H1 (cell line): ENCODE measurements at regions not wholly inside any gene's neighbourhood (a gene's known extent, or its start where the extent isn't known, plus 50 kb on each side); places are given as distances from the start of the nearest gene placed in this dataset.

Experiments
- CTCF ChIA-PET: fragments of 300-600 bp; sonication (Branson Sonifier 250); formaldehyde crosslinking; loops from one replicate; lab custom pipeline; 2021; ENCODE audit not compliant: partially characterized antibody; lab: Charles Lee
- POLR2A ChIA-PET: fragments of 300-600 bp; sonication (Branson Sonifier 250); formaldehyde crosslinking; loops from one replicate; lab custom pipeline; 2021; ENCODE audit warnings: inconsistent platforms; ENCODE audit not compliant: partially characterized antibody; lab: Charles Lee
- DNase-seq, 2 experiments: peaks; one replicate each; pipeline versions ENCODE4 v3.0.0 to v3.0.0-alpha.2; 2010 to 2022; ENCODE audit warnings: low spot score in 2 of 2, low read depth in 1 of 2, mixed read lengths in 1 of 2
- FAIRE-seq: peaks from 2 replicates; lab custom pipeline; 2011; peaks lifted over from hg19 to GRCh38; lab: Jason Lieb, UNC
- H2AFZ ChIP-seq: 2 replicates; pipeline ENCODE4 v1.8.1; 2012; ENCODE audit warnings: low read length, inconsistent platforms
- H2AK5ac ChIP-seq: 2 replicates; pipeline ENCODE4 v1.6.1; 2013; ENCODE audit warnings: low read depth, low read length
- H2BK120ac ChIP-seq: replicated peaks from 2 replicates; pipeline ENCODE3; 2013; ENCODE audit warnings: low read depth, low read length, inconsistent platforms
- H2BK12ac ChIP-seq: 2 replicates; pipeline ENCODE4 v1.6.1; 2013; ENCODE audit warnings: low read depth, low read length
- H2BK15ac ChIP-seq: 2 replicates; pipeline ENCODE4 v1.6.1; 2013; ENCODE audit warnings: low read length
- H2BK20ac ChIP-seq: 2 replicates; pipeline ENCODE4 v1.6.1; 2013; ENCODE audit warnings: low read length
- H2BK5ac ChIP-seq: 2 replicates; pipeline ENCODE4 v1.6.1; 2013; ENCODE audit warnings: low read depth, low read length
- H3K14ac ChIP-seq: 2 replicates; pipeline ENCODE4 v1.6.1; 2013; ENCODE audit warnings: inconsistent platforms; ENCODE audit not compliant: insufficient read length
- H3K18ac ChIP-seq: 2 replicates; pipeline ENCODE4 v1.6.1; 2013; ENCODE audit warnings: low read length; ENCODE audit errors: extremely low read depth
- H3K23ac ChIP-seq: 2 replicates; pipeline ENCODE4 v1.6.1; 2013; ENCODE audit warnings: inconsistent platforms; ENCODE audit not compliant: insufficient read length
- H3K23me2 ChIP-seq: 2 replicates; pipeline ENCODE4 v1.6.1; 2013; ENCODE audit warnings: low read depth, low read length
- H3K27ac ChIP-seq: 2 replicates; pipeline ENCODE4 v1.6.1; 2011; ENCODE audit warnings: low read depth, low read length, inconsistent platforms
- H3K27me3 ChIP-seq, 4 experiments: replicated peaks in 1 of 4; 1 replicate in 1 of 4; 2 replicates in 3 of 4; pipeline versions ENCODE4 v1.6.1 to v1.8.1; 2011 to 2013; ENCODE audit warnings: low read length in 3 of 4, mild to moderate bottlenecking in 3 of 4, inconsistent platforms in 2 of 4, mixed read lengths in 2 of 4, moderate library complexity in 1 of 4; ENCODE audit not compliant: control insufficient read depth in 3 of 4, insufficient read depth in 3 of 4; ENCODE audit errors: extremely low read depth in 1 of 4
- H3K36me3 ChIP-seq, 4 experiments: 2 replicates each; pipeline versions ENCODE4 v1.6.1 to v1.8.1; 2011 to 2013; ENCODE audit warnings: mild to moderate bottlenecking in 4 of 4, low read length in 3 of 4, moderate library complexity in 2 of 4, control low read depth in 1 of 4, inconsistent platforms in 1 of 4; ENCODE audit not compliant: insufficient read depth in 4 of 4, control insufficient read depth in 2 of 4
- H3K4ac ChIP-seq: replicated peaks from 2 replicates; pipeline ENCODE3; 2013; ENCODE audit warnings: low read length, low read depth, mixed read lengths, inconsistent platforms; ENCODE audit not compliant: insufficient read length
- H3K4me1 ChIP-seq, 4 experiments: replicated peaks in 1 of 4; 1 replicate in 1 of 4; 2 replicates in 3 of 4; pipeline versions ENCODE4 v1.6.1 to v1.8.1; 2011 to 2013; ENCODE audit warnings: low read length in 3 of 4, inconsistent platforms in 2 of 4, mixed read lengths in 1 of 4; ENCODE audit not compliant: insufficient read depth in 4 of 4, control insufficient read depth in 3 of 4
- H3K4me2 ChIP-seq, 2 experiments: 2 replicates each; pipeline versions ENCODE4 v1.6.1 to v1.8.1; 2011 to 2013; ENCODE audit warnings: low read depth in 2 of 2, low read length in 2 of 2, control low read depth in 1 of 2, inconsistent platforms in 1 of 2, mild to moderate bottlenecking in 1 of 2; ENCODE audit not compliant: insufficient read depth in 1 of 2
- H3K4me3 ChIP-seq, 4 experiments: fragments of 200-600, 300-600 bp in 1 of 4; sonication (generic), shearing (Covaris generic), sonication (Bioruptor Twin) in 1 of 4; 2 replicates each; pipeline versions ENCODE4 v1.5.1 to v1.8.1; 2011 to 2016; ENCODE audit warnings: low read length in 4 of 4, low read depth in 3 of 4, control low read depth in 2 of 4, inconsistent platforms in 2 of 4, mild to moderate bottlenecking in 2 of 4, mixed read lengths in 1 of 4, moderate library complexity in 1 of 4; ENCODE audit not compliant: insufficient read depth in 2 of 4; ENCODE audit errors: extremely low read depth in 1 of 4
- H3K56ac ChIP-seq: replicated peaks from 2 replicates; pipeline ENCODE3; 2013; ENCODE audit warnings: low read depth, mild to moderate bottlenecking, mixed read lengths, low read length, inconsistent platforms; ENCODE audit not compliant: insufficient read length
- H3K79me1 ChIP-seq: 2 replicates; pipeline ENCODE4 v1.6.1; 2013; ENCODE audit warnings: low read depth, low read length, control low read depth
- H3K79me2 ChIP-seq, 2 experiments: 2 replicates each; pipeline versions ENCODE4 v1.6.1 to v1.8.1; 2012 to 2013; ENCODE audit warnings: low read length in 2 of 2, mild to moderate bottlenecking in 2 of 2, inconsistent platforms in 1 of 2; ENCODE audit not compliant: insufficient read depth in 2 of 2, control insufficient read depth in 1 of 2
- H3K9ac ChIP-seq, 4 experiments: replicated peaks in 1 of 4; 1 replicate in 1 of 4; 2 replicates in 3 of 4; pipeline versions ENCODE4 v1.6.1 to v1.8.1; 2011 to 2013; ENCODE audit warnings: low read depth in 3 of 4, low read length in 3 of 4, control low read depth in 2 of 4, mild to moderate bottlenecking in 2 of 4, moderate library complexity in 2 of 4, inconsistent platforms in 1 of 4; ENCODE audit errors: extremely low read depth in 1 of 4
- H3K9me3 ChIP-seq, 2 experiments: 2 replicates each; pipeline versions ENCODE4 v1.6.1 to v1.8.1; 2012 to 2013; ENCODE audit warnings: mild to moderate bottlenecking in 2 of 2, moderate library complexity in 2 of 2, control low read depth in 1 of 2, inconsistent platforms in 1 of 2, low read depth in 1 of 2, low read length in 1 of 2, mixed read lengths in 1 of 2; ENCODE audit not compliant: insufficient read depth in 2 of 2
- H4K20me1 ChIP-seq, 2 experiments: replicated peaks in 1 of 2; 2 replicates each; pipeline versions ENCODE3 to v1.8.1; 2011 to 2013; ENCODE audit warnings: inconsistent platforms in 2 of 2, low read length in 2 of 2, mild to moderate bottlenecking in 1 of 2; ENCODE audit not compliant: insufficient read depth in 2 of 2, control insufficient read depth in 1 of 2
- H4K5ac ChIP-seq: 2 replicates; pipeline ENCODE4 v1.6.1; 2013; ENCODE audit warnings: low read length, low read depth, mixed read lengths, inconsistent platforms; ENCODE audit not compliant: insufficient read length
- H4K8ac ChIP-seq: 2 replicates; pipeline ENCODE4 v1.8.0; 2013; ENCODE audit warnings: mild to moderate bottlenecking, moderate library complexity, low read length, inconsistent platforms; ENCODE audit not compliant: insufficient read depth; ENCODE audit errors: extremely low read depth
- H4K91ac ChIP-seq: replicated peaks from 2 replicates; pipeline ENCODE3; 2013; ENCODE audit warnings: low read length, mixed read lengths, inconsistent platforms; ENCODE audit not compliant: insufficient read length
- HDAC6 ChIP-seq: IDR thresholded peaks from one replicate; pipeline ENCODE4 v1.7.1; 2012; ENCODE audit warnings: low read depth, mild to moderate bottlenecking, inconsistent platforms, low read length, moderate library complexity
- JUN ChIP-seq: IDR thresholded peaks from 2 replicates; pipeline ENCODE4 v1.6.1; 2011; ENCODE audit warnings: low read depth, mild to moderate bottlenecking, improper control_type of control experiment, low read length
- JUND ChIP-seq: IDR thresholded peaks from 2 replicates; pipeline ENCODE4 v1.6.1; 2011; ENCODE audit warnings: mild to moderate bottlenecking, improper control_type of control experiment, low read length
- MAFK ChIP-seq: IDR thresholded peaks from 2 replicates; pipeline ENCODE4 v1.6.1; 2012; ENCODE audit warnings: low read depth, mild to moderate bottlenecking, improper control_type of control experiment, low read length
- POU5F1 ChIP-seq: IDR thresholded peaks from 2 replicates; pipeline ENCODE4 v1.6.1; 2011; ENCODE audit warnings: low read depth, mild to moderate bottlenecking, low read length, moderate library complexity
- RAD21 ChIP-seq, 2 experiments: IDR thresholded peaks in 1 of 2; conservative IDR thresholded peaks in 1 of 2; 2 replicates each; pipeline ENCODE4 v1.6.1; 2011; ENCODE audit warnings: low read depth in 2 of 2, low read length in 2 of 2, improper control_type of control experiment in 1 of 2, inconsistent platforms in 1 of 2, mild to moderate bottlenecking in 1 of 2, moderate library complexity in 1 of 2
- RNF2 ChIP-seq: fragments of 200-900, 300-1000 bp; sonication (generic); IDR thresholded peaks from 2 replicates; pipeline ENCODE4 v1.7.1; 2016; ENCODE audit warnings: borderline replicate concordance, low read depth, mild to moderate bottlenecking, antibody characterized with exemption, low read length; ENCODE audit not compliant: poor library complexity, severe bottlenecking; ENCODE audit errors: missing control alignments
- TAF7 ChIP-seq: optimal IDR thresholded peaks from 2 replicates; pipeline ENCODE3; 2011; ENCODE audit warnings: low read depth, mild to moderate bottlenecking, inconsistent platforms, low read length, moderate library complexity, borderline replicate concordance
- TF ChIP-seq, protein P1 (sequence below): IDR thresholded peaks from 2 replicates; pipeline ENCODE4 v1.6.1; 2011; ENCODE audit warnings: low read depth, mild to moderate bottlenecking, low read length; ENCODE audit not compliant: insufficient read depth
- TF ChIP-seq, protein P2 (sequence below): IDR thresholded peaks from 2 replicates; pipeline ENCODE4 v1.6.1; 2012; ENCODE audit warnings: low read length, inconsistent platforms

DNA sequence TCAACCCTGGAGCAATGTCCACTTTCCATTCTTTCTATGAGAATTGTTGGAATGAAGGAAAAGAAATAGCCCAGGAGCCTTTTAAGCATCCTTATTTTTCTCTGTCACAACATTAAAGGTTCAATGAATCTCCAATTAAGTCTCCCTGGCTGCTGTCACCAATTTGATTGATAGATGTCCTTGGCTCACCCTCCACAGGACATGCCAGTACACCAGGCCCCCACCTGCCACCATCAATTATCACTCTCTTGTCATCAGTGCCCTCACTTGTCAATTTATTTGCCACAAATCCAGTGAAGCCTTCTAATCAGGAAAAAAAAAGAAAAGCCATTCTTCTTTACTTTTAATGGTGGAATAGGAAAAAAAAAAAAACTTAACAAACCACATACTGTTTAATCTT is 453.6 kb downstream of the CENPC start:
- no peak for FAIRE-seq

More for the DNA sequence above, 453.6 kb downstream of the CENPC start:
- Histone ChIP-seq H2AK5ac (no peak overlapping the region), H3K79me1 (no peaks in the 10 kb centered on the region), H2BK12ac (no peak overlapping the region), H2AFZ (no peak overlapping the region), H4K5ac (no peak overlapping the region), H3K27me3 (no peaks in the 10 kb centered on the region), H2BK20ac (no peak overlapping the region), H4K20me1 (no peaks in the 10 kb centered on the region), H3K23me2 (no peaks in the 10 kb centered on the region), H2BK120ac (no peak overlapping the region), H4K91ac (no peak overlapping the region), H3K4me2 (no peak overlapping the region), H3K79me2 (no peaks in the 10 kb centered on the region), H3K14ac (no peak overlapping the region), H3K56ac (no peak overlapping the region), H3K9ac (no peak overlapping the region), H3K18ac (no peak overlapping the region), H3K9me3 (no peaks in the 10 kb centered on the region), H4K8ac (no peak overlapping the region), H2BK5ac (no peak overlapping the region), H3K4me3 (no peak overlapping the region), H3K27ac (no peak overlapping the region), H3K4me1 (no peaks in the 10 kb centered on the region), H2BK15ac (no peak overlapping the region), H3K23ac (no peak overlapping the region), H3K36me3 (no peaks in the 10 kb centered on the region), H3K4ac (no peak overlapping the region)
- CTCF ChIA-PET: no interaction called here
- DNase-seq: no peak
- POLR2A ChIA-PET: no interaction called here
- TF ChIP-seq HDAC6: no peak
- TF ChIP-seq JUN: no peak
- no peak for TF ChIP-seq POU5F1
- TF ChIP-seq, protein P1, sequence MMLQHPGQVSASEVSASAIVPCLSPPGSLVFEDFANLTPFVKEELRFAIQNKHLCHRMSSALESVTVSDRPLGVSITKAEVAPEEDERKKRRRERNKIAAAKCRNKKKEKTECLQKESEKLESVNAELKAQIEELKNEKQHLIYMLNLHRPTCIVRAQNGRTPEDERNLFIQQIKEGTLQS: no peak
- TF ChIP-seq RNF2: no peak
- no peak for TF ChIP-seq JUND
- TF ChIP-seq, protein P2, sequence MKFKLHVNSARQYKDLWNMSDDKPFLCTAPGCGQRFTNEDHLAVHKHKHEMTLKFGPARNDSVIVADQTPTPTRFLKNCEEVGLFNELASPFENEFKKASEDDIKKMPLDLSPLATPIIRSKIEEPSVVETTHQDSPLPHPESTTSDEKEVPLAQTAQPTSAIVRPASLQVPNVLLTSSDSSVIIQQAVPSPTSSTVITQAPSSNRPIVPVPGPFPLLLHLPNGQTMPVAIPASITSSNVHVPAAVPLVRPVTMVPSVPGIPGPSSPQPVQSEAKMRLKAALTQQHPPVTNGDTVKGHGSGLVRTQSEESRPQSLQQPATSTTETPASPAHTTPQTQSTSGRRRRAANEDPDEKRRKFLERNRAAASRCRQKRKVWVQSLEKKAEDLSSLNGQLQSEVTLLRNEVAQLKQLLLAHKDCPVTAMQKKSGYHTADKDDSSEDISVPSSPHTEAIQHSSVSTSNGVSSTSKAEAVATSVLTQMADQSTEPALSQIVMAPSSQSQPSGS: no peak
- TF ChIP-seq RAD21 (IDR thresholded peaks at IDR 0.05 in 1 of 2, conservative IDR thresholded peaks at IDR 0.05 in 1 of 2; ENCODE audit: low read depth in 2 of 2, low read length in 2 of 2): no peak
- TF ChIP-seq MAFK: no peak
- no peak for TF ChIP-seq TAF7
